ENCODE measurements at regions not wholly inside any gene's neighbourhood (a gene's known extent, or its start where the extent isn't known, plus 50 kb on each side); places are given as distances from the start of the nearest gene placed in this dataset.

DNA sequence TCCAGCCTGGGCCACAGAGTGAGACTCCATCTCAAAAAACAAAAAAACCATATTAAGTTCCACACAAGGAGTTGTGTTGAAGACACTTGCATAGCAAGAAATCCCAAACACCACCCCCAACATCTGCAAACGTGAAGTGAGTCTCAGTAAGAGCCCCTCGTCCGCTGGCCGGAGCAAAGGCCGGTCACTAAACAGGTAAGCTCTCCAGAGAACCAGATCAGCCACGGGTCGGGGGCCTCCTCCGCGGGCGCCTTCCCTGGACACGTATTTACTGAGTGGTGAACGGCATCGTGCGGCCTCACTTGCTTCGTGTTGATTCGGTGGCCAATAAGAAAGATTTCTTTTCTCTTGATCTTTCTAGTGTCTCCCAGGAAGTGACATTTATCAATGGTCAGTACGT, 93.6 kb downstream of the MRPL36 start:
- DNase-seq (ENCODE audit: low read depth) = no peak

DNA sequence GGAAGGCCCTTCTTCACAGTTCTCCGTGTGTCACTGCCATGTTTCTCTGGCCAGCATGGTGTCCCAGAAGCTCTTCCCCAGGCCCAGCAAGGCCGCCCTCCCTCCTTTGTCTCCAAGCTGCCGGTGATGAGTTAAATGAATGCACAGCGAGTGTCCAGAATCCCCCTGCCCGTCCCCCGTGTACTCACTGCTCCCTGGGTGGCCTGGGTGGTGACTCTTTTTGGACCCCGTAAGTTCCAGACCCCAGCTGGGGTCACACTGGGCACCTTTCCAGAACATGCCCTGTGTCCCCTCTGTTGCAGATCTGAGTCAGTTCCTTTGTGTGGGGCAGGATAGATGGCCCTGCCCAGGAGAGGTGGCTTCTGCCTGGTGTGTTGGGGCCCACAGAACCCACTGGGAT, 95.0 kb downstream of the MRPL36 start:
- no peak for DNase-seq (ENCODE audit: low read depth)

DNA sequence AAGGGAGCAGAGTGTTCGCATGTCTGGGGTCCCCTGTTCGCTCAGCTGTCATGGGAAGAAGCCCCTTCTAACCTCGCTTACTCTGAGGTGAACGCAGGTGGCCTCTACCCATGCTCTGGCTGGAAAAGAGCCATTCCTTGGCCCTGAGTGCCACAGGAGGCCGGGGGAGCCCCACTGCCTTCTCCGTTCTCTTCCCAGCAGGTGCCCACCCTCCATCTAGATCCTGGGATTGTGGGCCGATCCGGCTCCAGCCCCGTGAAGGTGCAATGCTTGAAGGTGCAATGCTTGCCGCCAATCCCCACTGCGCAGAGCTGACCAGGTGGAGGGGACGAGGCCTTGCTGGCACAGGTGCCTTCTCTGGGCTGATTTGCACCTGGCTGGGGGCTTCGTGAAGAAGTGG, 95.4 kb downstream of the MRPL36 start:
- DNase-seq (ENCODE audit: low read depth) = no peak

DNA sequence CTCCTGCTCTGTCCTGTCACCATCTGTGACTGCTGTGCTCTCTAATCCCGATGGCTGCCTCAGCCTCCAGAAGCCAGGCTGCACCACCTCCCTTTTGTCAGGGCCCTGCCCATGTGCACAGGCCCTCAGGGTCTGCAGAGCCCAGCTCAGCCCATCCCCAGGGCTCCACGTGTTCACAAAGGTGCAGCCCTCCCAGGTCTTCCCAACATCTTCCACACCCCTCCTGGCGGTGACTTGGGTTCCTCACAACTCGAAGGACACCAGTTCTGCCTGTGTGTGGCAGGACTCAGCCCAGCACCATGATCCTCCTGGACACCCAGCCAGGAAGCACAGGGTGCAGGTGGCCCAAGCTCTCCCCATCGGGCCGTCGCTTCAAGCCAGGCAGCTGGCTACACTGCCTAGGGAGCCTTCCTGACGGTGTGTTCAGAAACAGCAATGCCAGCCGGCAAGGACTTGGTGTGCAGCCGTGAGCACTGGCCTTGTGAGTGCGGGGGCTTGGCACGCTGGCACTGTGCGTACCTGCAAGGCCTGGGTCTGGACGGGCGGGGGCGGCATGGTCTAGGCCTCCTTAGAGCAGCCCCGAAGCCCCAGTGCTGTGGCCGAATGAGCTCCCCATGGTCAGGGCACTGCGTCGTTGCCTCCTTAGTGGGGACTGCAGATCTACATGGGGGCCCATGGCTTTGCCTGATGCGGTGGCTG, 96.1 kb downstream of the MRPL36 start:
- no peak for DNase-seq (ENCODE audit: low read depth)

DNA sequence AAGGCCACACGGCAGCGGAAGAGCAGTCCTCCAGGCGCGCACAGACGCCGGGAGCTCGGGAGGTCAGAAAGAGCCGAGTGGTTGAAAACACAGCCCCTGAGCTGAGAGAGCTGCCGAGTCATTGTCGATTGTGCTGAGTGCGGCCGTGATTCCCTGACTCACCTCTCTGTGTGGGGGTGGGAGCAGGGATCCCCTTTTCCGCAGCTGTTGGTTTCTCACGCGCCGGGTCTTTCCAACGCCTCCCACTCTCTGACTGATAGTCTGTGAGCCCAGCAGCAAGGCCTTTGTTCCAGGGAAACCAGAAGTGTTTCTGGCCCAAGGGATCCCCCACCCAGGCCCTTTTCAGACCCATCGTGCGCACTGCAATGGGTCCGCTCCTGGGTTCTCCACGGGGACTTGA, 97.3 kb downstream of the MRPL36 start:
- no peak for DNase-seq (ENCODE audit: low read depth)

DNA sequence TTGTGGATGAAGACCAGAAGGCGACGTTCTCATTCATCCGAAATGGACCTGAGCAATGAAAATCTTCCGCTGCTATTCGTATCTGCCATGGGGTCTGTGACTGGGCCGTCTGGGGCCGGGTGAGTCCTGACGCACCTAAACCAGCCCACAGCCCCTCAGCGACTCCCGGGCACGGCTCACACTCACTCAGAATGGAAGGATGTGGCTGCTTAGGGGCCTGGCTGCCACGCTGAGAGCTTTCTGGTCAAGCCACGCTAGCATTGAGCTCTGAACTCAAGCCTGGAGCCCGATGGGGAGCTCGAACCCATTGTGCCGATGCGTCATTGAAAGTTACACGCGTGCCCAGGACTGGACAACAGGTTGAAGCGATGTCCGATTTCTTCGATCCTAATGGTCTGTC, 97.8 kb downstream of the MRPL36 start:
- DNase-seq (ENCODE audit: low read depth) = no peak

DNA sequence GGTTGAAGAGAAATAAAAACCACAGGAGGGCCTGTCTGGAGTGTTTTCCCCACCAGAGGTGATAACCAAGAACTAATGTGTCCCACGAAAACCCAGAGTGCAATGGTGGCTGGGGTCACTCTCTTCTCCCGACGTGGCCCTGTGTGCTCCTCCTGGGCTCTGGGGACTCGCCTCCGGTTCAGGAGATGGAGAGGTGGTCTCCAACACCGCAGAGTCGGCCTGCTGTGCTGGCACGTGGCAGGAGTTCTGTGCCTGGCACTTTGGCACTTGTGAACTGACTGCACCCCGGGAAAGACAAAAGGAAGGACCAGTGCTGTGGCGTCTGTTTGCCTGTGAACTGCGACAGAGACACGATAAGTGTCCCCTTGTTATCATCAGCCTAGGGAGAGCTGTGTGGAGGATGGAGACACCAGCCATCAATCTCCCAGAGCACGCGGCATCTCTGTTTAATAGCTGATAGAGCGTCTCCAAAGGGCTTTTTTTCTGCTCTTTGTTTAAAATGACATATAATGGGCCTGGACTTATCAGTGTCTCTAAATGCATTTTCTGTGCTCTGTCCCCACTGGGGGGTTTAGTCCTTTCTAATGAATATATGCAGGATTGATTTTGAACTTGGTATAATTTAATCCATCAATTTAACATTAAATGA, 98.3 kb downstream of the MRPL36 start:
- no peak for DNase-seq (ENCODE audit: low read depth)

DNA sequence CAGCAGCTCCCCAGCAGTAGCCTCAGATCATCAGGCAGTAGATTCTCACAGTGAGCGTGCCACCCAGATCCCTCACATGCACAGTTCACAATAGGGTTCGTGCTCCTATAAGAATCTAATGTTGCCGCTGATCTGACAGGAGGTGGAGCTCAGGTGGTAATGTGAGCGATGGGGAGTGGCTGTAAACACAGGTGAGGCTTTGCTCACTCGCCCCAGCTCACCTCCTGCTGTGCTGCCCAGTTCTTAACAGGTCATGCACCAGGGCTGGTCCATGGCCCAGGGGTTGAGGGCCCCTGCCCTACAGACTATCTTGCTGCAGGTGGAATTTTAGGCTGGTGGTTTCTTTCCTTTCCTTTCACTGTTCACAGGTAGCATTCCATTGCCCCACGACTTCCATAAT, 100.2 kb downstream of the MRPL36 start:
- DNase-seq (ENCODE audit: low read depth) = no peak

DNA sequence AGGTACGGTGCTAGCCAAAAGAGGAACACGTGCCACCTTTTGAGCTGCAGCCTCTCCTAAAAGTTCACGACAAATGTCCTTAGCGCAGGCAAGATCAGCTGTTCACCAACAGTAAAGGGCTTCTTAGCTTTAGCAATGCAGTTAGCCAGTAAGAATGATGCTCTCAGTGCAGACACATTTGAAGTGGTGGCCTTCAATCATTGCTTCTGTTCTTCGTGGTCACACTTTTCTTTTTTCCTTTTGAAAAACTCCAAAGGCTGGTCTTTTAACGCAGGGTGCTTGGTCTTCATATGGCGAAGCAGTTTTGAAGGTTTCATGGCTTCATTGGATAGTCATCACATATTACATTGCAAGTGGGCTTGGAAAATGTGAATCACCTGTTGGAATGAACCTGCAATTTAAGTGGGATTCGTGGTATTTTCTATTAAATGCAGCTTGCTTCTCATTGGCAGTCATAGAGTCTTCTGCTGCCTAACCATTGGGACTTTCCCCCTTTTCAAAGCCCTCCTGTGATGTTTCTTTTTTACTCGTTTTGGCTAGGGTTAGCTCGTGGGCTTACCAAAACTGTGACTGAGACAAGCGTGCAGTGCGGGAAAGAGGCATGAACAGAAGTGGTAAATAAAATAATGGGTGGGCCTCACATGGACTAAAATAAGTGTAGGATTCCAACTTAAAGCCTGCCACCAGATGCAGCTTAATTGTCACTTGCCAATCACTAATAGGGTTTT, 100.9 kb downstream of the MRPL36 start:
- no peak for DNase-seq (ENCODE audit: low read depth)

DNA sequence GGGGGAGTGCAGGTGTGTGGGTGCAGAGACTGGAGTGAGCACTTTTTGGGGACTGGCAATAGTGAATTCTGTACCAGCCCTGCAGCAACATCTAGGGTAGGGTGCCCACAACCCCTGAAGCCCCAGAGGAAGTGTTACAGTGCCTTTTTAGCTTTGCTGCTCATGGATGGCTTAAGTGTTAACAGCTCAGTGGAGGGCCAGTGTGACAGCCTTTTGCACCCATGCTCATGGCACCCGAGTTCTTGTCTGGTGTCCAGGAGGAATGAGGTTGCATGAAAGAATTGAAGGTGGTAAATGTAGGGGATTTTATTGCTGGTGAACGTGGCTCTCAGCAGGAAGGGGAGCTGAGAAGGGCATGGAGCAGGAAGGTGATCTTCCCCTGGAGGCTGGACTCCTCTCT, 107.3 kb downstream of the MRPL36 start:
- no peak for DNase-seq (ENCODE audit: low read depth)

DNA sequence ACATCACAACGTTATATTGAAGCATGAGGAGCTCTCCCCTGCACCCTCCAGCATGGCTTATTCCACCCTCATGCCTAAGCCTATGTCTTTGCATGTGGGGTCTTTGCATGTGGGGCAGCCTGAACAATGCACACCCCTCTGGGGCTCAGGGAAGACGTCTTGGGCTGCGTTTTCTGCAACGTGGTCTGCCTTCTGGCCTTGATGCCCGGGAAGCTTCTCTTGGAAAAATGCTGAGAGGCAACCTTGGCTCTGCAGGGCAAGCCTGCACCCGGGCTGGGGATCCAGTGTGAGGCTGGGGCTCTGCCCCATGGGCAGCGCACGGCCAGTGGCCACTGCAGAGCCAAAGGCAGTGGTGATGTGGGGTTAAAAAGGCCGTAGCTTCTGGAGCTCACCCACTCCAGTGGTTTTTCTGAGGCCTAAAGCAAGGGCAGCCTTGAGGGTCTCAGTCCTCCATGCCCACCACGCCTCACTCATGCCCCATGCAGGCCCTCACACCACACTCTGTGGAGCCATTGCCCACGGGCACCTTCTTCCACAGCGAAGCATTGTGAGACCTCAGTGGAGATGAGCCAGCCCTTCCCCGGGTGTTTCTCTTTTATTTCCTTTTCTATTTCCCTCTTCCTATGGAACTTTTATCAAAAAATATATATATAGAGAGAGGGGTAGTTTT, 112.2 kb downstream of the MRPL36 start:
- DNase-seq (ENCODE audit: low read depth) = no peak

DNA sequence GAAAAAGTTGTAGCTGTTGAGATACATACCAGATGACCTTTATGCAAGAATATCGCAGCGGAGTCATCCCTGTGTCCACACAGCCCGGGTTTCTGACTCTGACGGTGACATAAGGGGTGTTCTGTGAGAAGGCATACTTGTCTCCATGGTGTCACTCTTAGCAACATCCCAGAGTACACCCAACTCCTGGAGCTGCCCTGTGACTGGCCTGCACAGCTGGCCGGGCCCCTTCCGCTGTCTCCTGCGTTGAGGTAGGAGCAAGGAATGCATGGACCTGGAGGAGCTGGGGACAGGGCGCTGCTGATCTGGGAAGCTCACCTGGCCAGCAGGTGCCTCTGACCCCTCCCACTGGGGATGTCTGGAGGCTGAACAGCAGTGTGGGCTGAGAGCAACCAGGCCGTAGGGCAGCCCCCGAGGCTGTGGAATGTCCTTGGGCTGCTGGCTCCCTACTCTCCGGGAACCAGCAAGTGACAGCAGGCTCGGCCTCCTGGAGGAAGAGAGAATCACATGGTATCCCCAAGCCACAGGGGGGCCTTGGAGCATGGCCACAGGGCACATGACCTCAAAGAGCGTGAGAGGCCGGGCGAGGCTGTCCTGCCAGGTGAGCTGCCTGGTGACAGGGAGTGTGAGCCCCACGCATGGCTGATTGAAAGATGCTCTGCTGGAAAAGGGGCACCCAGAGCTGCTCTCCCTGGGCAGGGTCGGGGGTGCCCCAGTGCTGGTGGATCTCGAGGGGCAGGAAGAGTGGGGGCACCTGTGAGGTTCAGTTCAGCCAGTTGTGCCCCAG, 113.4 kb downstream of the MRPL36 start:
- no peak for DNase-seq (ENCODE audit: low read depth)

DNA sequence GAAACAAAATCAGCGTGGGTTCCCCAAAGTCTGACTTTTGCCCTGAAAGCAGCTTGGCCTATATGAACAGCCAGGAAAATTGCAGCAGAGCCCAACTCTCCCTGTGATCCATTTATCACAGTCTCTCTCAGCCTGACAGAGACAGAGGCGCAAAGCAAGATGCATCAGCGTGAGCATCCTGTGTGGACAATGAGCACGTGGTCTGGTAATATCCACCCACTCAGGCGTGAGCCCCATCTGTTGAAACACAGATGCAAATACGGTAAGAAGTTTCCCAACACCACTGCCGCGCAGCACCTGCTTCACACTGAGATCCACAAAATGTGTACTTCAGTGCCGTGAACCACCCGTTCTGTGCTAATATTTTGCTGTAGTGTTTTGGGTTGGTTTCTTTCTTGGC, 114.6 kb downstream of the MRPL36 start:
- DNase-seq (ENCODE audit: low read depth) = no peak

DNA sequence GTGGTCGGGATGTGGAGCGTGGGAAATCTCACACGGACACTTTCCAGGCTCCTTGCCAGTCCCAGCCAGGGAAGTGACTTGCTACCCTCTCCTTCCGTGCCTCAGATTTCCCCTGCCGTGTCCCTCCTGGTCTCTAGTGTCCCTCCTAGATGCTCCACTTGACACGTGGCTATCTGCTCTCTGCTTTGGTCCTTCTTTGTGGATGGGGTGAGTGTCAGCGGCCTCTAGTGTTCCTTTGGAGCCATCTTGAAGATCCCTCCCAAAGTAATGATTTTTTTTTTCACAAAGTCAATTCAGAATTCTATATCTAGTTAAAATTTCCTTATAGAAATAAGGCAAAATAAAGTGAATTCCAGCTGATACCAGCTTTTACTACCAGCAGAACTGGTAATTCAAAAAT, 117.7 kb downstream of the MRPL36 start:
- no peak for DNase-seq (ENCODE audit: low read depth)

DNA sequence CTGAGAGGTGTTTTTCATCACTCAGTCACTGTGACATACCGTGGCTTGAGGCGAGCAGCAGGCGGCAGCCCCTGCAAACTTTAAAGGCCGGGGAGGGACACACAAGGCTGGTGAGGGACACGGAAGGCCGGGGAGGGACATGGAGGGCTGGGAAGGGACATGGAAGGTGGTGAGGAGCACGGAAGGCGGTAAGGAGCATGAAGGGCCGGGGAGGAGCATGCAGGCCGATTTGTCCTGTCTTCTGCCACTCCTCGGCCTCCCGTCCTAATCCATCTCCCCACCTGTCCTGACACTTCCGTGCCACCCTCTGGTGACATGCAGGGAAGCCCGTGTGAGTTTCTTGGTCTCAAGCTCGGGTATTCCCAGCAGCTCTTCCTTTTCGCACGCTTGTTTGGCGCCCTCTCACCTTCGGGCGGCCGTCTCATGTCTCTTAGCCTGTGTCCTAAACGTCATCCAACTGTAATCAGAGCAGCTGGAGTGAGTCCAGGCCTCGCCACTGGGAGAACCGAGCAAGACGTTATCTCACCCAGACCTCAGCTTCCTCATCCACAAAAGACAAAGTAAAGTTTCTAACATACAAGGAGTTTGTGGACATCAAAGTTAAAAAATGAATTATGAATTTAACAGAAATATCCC, 126.5 kb downstream of the MRPL36 start:
- no peak for DNase-seq (ENCODE audit: low read depth)

DNA sequence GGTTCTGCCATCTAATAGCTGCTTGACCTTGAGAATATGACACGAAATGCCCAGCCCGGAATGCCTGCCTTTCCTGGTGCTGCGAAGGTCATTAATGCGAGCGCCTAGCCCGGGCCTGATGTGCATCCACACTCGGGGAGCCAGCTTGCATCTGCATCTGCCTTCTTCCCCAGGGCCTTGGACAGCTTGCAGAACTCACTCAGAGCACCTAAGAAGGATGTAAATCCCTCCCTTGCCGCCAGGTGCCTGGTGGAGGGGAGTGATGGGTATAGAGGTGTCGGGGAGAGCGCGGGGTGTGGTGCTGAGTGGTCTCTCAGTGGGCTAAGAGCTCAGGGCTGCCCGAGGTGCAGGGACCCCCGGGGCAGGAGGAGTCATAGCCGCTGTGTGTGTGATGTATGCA, 127.2 kb downstream of the MRPL36 start:
- no peak for DNase-seq (ENCODE audit: low read depth)

DNA sequence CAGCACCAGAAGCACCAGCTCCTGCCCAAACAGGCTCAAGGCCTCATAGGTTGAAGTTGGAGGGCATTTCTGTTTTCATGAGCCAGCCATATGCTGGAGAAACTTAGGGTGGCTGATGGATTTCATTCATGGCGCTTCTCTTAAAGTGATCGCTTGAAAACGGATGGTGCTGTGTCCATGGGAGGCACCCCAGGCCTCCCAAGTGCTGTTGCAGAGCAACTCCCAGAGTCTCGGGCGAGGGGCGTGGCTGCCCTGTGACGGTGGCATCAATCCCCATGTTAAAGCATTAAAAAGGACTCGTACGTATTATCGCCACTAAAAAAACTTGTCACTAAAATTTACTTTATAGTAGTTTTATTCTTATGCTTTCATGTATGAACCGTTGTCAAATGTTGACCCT, 128.3 kb downstream of the MRPL36 start:
- DNase-seq (ENCODE audit: low read depth) = no peak

DNA sequence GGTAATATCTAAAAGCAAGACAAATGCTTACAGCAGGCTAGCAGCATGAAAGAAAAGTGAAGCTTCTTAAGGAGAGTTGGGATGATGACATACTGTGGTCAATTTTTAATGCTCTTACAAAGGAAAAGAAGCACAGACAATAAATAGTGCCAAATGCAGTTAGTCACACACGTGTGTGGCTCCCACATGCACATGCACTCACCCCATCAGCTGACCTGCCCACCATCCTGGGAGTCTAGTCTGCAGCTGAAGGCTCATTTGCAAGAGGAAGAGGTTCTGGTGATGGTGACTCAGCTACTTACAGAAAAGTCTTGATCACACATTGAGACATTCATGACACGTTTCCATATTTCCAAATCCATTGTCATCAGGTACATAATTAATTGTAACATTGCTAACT, 129.3 kb downstream of the MRPL36 start:
- DNase-seq (ENCODE audit: low read depth) = no peak

DNA sequence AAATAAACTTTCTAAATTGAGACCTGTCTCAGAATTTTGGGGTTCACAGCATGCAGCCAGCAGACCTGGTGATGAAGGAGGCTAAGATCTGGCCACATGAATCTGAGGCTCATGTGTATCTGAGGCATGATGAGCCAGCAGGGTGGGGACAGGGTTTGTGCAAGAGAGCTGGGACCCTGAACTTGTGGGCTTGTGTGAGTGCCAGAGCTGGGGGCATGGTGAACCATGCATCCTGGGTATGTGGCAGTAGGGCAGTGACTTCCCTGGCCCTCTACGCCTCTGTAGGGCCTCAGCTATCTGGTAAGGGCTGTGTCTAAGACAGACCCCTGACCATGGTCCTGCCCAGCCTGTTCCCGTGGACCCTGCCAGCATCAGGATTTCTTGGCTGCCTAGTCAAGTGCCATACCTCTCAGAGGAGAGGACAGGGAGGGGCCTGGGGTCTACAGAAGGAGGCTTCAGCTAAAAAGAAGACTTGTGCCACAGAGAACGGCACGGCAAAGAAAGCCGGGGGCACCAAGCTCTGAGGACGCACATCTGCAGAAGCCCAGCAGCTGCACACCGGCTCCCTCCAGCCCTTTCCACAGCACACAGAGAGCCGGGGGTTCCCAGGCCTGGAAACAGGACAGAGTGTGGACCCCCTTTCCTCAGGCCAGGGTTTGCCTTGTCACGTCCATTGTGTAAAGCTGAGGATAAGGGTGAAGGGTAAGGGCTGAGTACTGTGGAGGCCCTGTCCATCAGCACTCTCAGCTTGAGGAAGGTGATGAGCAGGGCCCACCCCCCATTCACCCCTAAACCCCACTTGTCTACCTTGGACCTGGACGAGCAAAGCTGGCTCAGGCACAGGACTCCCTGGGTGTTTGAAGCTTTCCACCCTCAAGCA, 130.1 kb downstream of the MRPL36 start:
- DNase-seq (ENCODE audit: low read depth) = no peak

DNA sequence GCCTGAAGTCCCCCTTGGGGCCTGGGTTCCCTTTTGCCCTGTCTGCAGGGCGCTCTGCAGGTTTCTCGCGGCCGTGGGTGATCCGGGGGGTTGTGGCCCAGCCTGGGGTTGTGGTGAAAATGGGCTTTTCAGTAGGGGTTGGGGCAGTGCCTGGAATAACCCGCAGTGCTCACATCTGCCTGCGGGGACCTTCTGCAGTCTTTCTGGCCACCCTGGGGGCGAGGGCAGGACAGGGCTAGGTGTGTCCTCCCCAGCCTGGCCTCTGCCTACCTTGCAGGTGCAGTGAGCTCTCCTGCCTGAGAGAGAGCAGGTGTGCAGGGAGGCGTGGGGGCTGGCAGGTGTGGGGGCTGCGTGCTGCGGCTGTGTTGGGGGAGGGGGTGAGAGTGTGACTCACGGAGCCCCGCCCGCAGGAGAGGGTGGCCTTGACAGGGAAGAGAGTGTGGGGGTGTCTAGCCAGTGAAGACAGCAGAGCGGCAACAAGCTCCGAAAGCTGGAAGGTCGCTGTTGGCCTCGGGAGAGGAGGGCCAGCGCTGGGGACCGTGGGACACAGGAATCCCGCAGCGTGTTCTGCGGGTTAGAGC, 131.4 kb downstream of the MRPL36 start:
- no peak for DNase-seq (ENCODE audit: low read depth)
